HS-5 (cell line): ENCODE measurements at regions not wholly inside any gene's neighbourhood (a gene's known extent, or its start where the extent isn't known, plus 50 kb on each side); places are given as distances from the start of the nearest gene placed in this dataset.

Source experiments
- DNase-seq: peaks from one replicate; pipeline ENCODE4 v3.0.0-alpha.2; 2012; ENCODE audit warnings: low read depth

DNA sequence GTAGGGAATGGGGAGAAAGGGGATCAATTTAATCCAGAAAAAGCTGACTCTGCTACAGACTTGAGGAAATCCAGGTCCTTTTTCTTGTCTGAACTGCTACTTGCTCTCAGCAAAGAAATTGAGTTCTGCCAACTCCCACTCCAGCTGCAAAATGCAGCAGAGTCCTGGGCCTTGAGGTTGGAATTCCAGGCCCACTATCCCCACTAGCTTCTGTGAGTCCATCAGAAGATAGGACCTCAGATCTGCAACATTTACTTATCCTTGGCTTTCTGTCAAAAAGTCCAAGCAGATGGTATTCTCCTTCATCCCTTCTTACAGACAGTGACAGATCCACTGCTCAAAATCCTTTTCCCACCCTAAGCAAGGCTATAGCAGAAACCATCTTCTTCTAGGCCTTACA, 219.2 kb downstream of the ARHGAP12 start:
- no peak for DNase-seq

DNA sequence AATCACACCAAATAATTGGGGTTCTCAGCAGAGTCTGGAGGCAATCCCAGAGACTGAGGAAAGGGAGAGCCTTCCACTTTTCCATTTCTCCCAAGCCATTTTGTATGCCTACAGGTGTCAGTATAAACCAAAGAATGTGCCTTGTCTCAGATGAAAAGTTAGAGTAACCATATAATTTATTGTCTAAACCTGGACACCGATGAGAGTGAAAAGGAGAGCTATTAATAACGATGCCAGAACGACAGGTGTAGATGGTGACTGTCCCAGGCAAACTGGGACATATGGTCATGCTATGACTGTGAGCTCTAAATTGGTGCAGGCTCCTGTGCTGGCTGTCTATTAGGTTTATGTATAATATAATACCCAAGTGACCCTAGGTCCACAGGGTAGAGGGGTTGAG, 219.6 kb downstream of the ARHGAP12 start:
- no peak for DNase-seq

DNA sequence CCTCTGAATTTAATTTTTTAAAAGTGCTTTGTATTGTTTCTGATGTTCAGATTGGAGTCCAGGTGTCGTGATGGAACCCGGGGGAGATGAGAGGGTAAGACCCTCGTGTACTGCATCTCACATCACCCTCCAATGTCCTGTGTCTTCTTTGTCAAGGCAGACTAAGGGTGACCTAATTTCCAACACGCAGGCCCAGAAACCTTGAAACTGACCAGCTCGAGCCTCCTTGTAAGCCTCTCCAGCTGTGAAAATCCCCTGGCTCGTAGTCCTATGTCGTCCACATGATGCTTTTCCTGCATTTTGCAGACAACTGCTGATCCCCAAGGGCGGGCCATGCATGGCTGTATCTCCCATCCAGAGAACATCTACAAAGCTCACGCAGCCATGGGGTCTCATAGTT, 220.2 kb downstream of the ARHGAP12 start:
- DNase-seq: no peak

DNA sequence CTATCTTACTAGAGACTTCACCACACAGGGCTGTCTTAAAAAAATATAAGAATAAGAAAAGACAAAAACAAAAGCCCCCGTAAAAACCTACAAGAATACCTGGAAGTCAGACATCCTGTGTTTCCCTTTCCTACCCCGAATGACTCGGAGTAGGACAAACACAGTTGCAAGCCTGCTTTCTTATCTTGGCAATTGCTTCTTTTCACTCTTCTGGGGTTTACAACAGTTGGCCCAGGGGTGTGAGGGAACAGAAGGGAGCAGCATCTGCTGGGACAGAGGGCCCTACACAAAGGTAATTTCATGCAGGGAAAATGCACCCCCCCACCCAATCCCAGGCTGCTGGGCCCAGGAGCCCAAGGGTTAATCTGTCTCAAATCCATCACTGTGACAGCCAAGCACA, 220.6 kb downstream of the ARHGAP12 start:
- DNase-seq: no peak

- no peak for DNase-seq
Observed at GRCh38 chr10:31707093-31708039, 221.3 kb downstream of the ARHGAP12 start.

DNA sequence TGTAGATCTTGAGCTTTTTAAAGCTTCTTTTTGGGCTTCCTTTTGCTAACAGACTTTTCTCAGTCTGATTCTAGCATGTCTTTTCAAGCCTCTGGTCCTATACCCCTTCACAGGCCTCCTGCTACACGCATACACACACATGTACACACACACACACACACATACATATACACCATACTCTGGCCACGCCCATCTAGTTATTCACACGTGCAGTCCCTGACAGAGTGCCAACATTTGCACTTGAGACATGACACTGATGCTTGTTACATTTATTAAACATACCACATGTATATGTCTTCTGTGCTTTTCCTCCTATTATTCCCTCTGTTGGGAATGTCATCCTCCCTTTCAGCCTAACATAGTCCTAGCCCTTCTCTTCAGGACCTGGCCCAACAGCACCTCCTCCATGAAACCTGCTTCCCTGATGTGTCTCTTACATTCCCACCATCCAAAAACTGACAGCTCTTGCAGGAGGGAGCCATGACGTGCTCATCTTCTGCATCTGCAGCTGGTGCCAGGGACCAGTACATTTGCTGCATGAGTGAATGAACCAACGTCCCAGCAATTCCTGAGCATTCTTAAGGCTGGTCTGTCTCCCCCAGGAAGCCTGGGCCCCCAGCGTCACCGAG, 222.1 kb downstream of the ARHGAP12 start:
- DNase-seq: no peak

GRCh38 chr10:31705136-31705535, 223.5 kb downstream of the ARHGAP12 start:
- DNase-seq: no peak

- no peak for DNase-seq
Observed at GRCh38 chr10:31704195-31704594, 224.4 kb downstream of the ARHGAP12 start.

GRCh38 chr10:31702954-31703353, 225.7 kb downstream of the ARHGAP12 start:
- DNase-seq: no peak

GRCh38 chr10:31702005-31702404, 226.6 kb downstream of the ARHGAP12 start:
- no peak for DNase-seq

DNA sequence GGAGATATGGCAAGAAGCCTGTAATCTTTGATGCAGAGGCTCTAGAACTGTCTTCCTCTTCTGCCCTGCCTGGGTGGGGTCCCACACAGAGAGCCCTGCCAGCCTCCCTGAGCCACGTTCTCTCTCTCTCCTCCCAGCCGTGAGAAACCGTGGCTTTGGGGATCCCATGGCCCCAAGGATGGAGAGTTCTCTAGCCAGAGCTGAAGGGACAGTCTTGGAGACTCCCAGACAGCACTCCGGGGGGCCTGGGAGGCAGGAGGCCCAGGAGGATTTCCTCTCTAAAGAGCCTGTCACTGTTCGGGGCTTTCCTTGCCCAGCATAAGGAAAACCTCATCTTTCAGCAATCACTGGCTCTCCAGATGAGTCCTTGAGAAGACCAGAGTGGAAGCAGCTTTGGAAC, 227.1 kb downstream of the ARHGAP12 start:
- DNase-seq: no peak

DNA sequence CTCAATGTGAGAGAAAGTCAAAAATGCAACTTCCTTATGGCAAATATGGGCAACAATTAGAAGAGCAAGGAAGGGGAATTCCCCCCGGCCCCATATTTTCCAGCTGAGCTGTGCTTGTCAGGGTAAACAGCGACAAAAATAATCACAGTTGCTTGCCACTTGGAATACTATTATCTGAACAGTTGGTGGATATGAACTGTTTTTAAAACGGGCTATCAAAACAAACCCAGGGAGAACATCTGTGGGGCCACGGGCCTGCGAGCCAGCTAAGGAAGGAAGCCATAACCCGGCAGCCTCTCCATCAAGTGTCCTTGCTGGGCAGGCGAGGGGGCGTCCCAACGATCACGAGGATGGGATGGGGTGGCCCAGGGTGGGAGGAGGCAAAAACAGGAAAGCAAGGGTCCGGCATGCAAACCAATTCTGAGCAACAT, 228.4 kb downstream of the ARHGAP12 start:
- DNase-seq: no peak

DNA sequence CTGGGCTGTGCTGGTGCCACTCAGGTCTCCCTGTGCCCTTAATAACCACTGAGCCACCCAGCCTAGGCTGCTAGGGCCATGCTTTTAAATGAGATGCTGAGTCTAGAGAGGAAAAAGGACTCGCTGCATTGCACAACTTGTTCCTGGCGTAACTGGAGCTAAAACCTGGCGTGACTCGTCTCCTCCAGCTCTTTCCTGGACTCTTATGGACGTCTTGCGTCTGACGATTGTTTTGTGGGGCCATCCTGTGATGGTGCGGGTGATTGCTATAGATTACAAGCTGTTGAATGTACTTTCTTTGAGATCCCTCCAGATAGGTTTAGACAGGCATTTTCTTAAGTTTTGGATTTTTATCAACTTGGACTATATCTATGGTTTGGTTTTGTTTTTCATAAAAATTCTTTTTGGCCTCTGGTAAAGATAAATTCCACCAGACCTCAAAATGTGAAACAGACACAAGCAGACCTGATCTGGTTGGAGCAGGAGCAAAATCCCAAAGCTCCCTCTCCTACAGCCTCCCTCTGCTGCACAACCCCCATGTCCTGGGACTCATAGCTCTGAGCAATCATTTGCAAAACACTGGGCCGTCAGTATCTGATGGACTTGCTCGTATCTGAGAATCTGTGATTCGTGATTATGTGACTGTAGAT, 230.3 kb downstream of the ARHGAP12 start:
- no peak for DNase-seq

GRCh38 chr10:31697271-31698180, 231.1 kb downstream of the ARHGAP12 start:
- no peak for DNase-seq

DNA sequence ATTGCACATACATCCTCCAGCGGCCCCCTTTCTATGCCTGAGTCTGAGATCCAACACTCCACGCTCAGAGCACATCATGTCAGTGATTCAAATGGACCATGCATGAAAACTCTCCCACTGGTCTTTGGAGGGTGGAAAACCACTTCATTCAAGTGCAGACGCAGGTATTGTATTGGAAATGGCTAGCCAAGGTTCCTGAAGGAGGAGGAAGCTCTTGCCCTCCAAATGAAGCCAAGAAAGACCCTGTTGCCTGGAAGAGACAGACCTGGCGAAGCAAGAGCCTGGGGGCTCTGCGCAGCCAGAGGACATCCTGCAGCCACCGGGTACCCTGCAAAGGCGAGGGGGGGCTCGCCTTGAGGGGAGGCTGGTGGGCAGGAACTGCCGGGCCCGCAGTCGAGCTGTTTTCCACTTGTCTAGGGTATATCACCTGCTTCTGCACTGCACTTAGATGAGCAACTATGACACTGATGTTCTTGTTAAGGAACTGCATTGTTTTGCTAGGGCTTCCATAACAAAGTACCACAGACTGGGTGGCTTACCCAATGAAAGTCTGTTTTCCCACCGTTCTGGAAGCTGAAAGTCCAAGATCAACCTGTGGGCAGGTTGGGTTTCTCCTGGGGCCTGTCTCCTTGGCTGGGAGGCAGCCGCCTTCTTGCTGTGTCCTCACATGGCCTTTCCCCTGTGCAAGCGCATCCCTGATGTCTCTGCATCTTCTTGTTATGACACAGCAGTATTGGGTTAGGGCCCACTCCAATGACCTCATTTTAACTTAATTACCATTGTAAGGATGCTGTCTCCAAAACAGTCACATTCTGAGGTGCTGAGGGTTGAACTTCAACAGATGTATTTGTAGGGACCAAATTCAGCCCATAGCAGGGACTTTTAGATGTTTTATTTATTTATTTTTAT, 233.4 kb downstream of the ARHGAP12 start:
- no peak for DNase-seq

- no peak for DNase-seq
Observed at GRCh38 chr10:31694126-31694685, 234.4 kb downstream of the ARHGAP12 start.

DNA sequence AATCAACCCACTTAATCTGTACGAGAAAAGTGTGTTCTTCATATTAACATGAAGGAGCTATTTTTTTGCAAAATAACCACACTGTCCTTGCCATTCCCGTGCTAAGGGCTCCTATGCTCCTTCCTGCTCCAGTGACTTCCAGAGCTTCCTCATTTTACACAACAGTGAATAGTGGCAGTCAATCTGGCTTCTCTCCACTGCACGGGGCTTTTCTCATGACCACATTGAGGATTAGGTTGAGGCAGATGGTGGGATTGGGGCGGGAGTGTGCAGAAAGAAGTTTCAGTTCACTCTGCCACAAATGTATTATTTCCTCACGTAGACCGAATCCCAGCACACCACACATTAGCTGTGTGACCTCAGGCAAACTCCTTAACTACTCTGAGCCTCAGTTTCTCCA, 235.1 kb downstream of the ARHGAP12 start:
- no peak for DNase-seq

- no peak for DNase-seq
Observed at GRCh38 chr10:31689233-31689632, 239.4 kb downstream of the ARHGAP12 start.

DNA sequence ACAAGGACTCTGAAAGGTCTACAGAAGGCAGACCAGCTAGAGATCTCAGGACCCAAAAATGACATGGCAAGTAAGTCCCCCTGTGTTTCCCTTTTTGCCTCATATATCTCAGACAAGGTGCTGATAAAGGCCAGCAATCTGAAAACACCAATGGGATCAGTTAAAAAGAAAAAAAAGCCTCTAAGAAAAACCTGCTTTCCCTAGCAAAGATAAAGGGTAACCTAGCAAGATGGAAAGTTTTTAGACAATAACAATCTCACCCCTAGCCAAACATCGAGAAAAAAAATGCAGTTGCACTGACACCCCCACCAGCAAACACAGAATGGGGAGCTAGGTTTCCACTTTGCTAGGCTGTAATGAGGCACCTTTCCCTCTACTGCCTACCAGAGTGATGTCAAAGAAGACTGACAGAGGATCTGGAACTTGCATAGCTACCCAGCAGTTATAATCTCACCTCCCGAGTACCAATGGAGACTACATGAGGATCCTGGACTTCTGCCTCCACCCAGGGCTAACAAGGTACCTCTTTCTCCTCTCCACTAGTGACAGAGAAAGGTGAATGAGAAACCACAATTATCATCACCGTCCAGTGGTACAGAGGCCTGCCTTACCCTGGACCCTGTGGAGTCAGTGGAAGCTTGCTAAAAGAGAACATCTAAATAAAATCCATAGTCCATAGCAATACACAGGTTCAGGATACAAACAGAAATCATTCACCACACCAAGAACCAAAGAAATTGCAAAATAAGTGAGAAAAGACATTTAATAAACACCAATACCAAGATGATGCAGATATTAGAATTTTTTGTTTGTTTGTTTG, 240.8 kb downstream of the ARHGAP12 start:
- no peak for DNase-seq

DNA sequence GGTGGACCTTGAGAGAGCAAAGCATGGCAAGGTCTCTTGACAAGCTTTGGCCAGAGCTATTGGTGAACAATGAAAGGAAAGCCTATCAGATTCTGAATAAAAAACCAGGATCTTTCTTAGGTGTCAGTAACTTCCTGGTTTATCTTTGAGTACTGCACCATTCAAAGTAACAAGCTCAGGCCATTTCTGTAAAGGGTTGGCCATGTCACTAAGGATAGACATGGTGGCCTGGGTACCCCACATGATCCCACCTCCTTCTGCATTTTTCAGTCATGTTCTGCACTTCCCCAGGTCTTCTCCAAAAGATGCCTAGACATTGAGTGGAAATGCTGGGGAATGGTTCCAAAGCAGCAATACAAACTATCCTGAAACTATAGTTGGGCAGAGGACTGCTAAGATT, 242.0 kb downstream of the ARHGAP12 start:
- no peak for DNase-seq
